ENCODE measurements at regions not wholly inside any gene's neighbourhood (a gene's known extent, or its start where the extent isn't known, plus 50 kb on each side); places are given as distances from the start of the nearest gene placed in this dataset.

DNA sequence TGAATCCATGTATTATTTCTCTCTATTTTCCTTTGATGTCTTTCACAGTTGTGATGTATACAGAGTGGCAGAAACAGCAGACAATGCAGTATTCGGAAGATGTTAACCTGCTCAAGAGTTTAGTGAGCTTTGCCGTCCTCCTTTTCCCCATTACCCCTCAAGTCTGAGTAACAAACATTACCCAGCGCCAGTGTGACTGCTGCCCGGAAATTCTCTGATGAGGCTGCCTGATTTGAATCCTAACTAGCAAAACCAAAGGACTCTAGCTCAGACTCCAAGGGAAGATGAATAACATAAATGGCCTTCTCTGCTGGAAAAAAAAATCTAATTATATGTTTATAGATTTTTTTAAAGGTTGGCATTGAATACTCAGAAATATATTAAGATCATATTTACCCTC, 247.3 kb upstream of the SOX21 start:
- no peak for DNase-seq
- H3K14ac ChIP-seq (ENCODE audit: low read length in 2 of 2) = no peak overlapping the region
- H3K18ac ChIP-seq (ENCODE audit: low read depth in 1 of 2, low read length in 2 of 2) = no peak overlapping the region
- no peak overlapping the region for H2AFZ ChIP-seq (ENCODE audit: low read depth, low read length)
- no peak overlapping the region for H2BK15ac ChIP-seq (ENCODE audit: low read depth, poor library complexity, severe bottlenecking)
- H3K4me3 ChIP-seq (ENCODE audit: insufficient read depth in 1 of 2, low read depth in 1 of 2, low read length in 2 of 2) = no peak overlapping the region
- H3K79me1 ChIP-seq (replicated peaks; ENCODE audit: low read length, poor library complexity, severe bottlenecking) = no peaks in the 10 kb centered on the region
- WGBS = 68% methylated on average over 4 of the region's 4 CpGs
- H3K9ac ChIP-seq (ENCODE audit: low read length) = no peak overlapping the region
- H2BK12ac ChIP-seq (ENCODE audit: low read length in 2 of 2) = no peak overlapping the region
- no peaks in the 10 kb centered on the region for H3K9me3 ChIP-seq (ENCODE audit: control insufficient read depth, low read length)
- H3K4ac ChIP-seq (ENCODE audit: low read depth in 1 of 2, low read length in 2 of 2) = no peak overlapping the region
- H2AK5ac ChIP-seq (ENCODE audit: low read length, severe bottlenecking) = no peak overlapping the region
- peaks cover 18 to 20% of the 10 kb centered on the region in 2 experiments for H3K27me3 ChIP-seq (ENCODE audit: control insufficient read depth in 1 of 2, insufficient read depth in 1 of 2, low read length in 2 of 2)
- H3K27ac ChIP-seq (ENCODE audit: low read length, poor library complexity, severe bottlenecking) = no peak overlapping the region
- H2BK120ac ChIP-seq (ENCODE audit: low read depth, low read length) = no peak overlapping the region
- H3K4me2 ChIP-seq (ENCODE audit: low read length, poor library complexity, severe bottlenecking) = no peak overlapping the region
- H3K4me1 ChIP-seq (ENCODE audit: control insufficient read depth, insufficient read depth, low read depth, low read length) = no peaks in the 10 kb centered on the region
- H4K91ac ChIP-seq (ENCODE audit: low read length) = no peak overlapping the region
- no peak overlapping the region for H4K8ac ChIP-seq (ENCODE audit: low read length)
- H2BK5ac ChIP-seq (ENCODE audit: low read depth, low read length, poor library complexity, severe bottlenecking) = no peak overlapping the region
- H3K36me3 ChIP-seq (ENCODE audit: control insufficient read depth in 1 of 2, insufficient read depth in 2 of 2, low read depth in 1 of 2, low read length in 2 of 2) = no peaks in the 10 kb centered on the region
- H3K23ac ChIP-seq (ENCODE audit: low read length in 2 of 2) = no peak overlapping the region

DNA sequence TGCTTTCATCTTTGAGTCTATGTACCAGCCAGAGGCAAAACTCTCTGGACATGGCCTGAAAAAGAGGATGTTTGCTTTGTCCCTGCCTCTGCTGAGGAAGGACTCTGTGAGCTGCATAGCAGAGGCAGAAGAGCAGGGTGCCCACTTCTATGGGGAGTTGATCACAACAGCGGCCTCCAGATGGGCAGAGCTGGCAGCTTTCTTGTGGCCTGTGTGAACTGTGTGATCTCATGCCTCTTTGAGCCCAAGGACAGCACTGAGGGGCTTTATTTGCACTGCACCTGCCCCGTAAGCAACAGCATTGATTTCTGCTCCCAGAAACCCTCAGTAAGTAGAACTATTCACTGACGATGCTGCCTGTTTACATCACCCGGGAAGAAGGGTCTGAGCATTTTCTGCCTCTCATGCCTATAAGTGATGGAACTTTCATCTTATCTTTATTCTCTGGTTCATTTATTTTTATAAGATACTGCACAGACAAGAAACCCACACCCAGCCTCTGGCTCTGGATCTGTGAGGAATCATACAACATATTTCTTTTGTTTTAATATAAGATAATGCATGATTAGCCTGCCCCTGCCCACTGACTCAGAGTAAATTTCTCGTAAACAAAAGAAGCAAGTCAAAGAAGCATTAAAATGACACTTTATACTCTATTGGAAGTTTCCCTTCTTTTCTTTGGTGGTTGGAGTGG, 244.2 kb upstream of the SOX21 start:
- H2AFZ ChIP-seq (ENCODE audit: low read depth, low read length) = no peak overlapping the region
- H3K4me1 ChIP-seq (ENCODE audit: control insufficient read depth, insufficient read depth, low read depth, low read length) = no peaks in the 10 kb centered on the region
- H3K4me3 ChIP-seq (ENCODE audit: insufficient read depth in 1 of 2, low read depth in 1 of 2, low read length in 2 of 2) = no peak overlapping the region
- H4K91ac ChIP-seq (ENCODE audit: low read length) = no peak overlapping the region
- no peaks in the 10 kb centered on the region for H3K9me3 ChIP-seq (ENCODE audit: control insufficient read depth, low read length)
- H4K8ac ChIP-seq (ENCODE audit: low read length) = no peak overlapping the region
- H2BK15ac ChIP-seq (ENCODE audit: low read depth, poor library complexity, severe bottlenecking) = no peak overlapping the region
- no peak overlapping the region for H2AK5ac ChIP-seq (ENCODE audit: low read length, severe bottlenecking)
- H3K23ac ChIP-seq (ENCODE audit: low read length in 2 of 2) = no peak overlapping the region
- H3K4me2 ChIP-seq (ENCODE audit: low read length, poor library complexity, severe bottlenecking) = no peak overlapping the region
- H3K36me3 ChIP-seq (ENCODE audit: control insufficient read depth in 1 of 2, insufficient read depth in 2 of 2, low read depth in 1 of 2, low read length in 2 of 2) = no peaks in the 10 kb centered on the region
- H3K9ac ChIP-seq (ENCODE audit: low read length) = no peak overlapping the region
- H3K18ac ChIP-seq (ENCODE audit: low read depth in 1 of 2, low read length in 2 of 2) = no peak overlapping the region
- H2BK120ac ChIP-seq (ENCODE audit: low read depth, low read length) = no peak overlapping the region
- H2BK12ac ChIP-seq (ENCODE audit: low read length in 2 of 2) = no peak overlapping the region
- peaks cover 0 to 12% of the 10 kb centered on the region in 2 experiments for H3K27me3 ChIP-seq (ENCODE audit: control insufficient read depth in 1 of 2, insufficient read depth in 1 of 2, low read length in 2 of 2)
- no peak overlapping the region for H3K27ac ChIP-seq (ENCODE audit: low read length, poor library complexity, severe bottlenecking)
- no peak overlapping the region for H3K4ac ChIP-seq (ENCODE audit: low read depth in 1 of 2, low read length in 2 of 2)
- no peak overlapping the region for H3K14ac ChIP-seq (ENCODE audit: low read length in 2 of 2)
- WGBS = 84% methylated on average over 4 of the region's 5 CpGs
- no peak for DNase-seq
- no peaks in the 10 kb centered on the region for H3K79me1 ChIP-seq (replicated peaks; ENCODE audit: low read length, poor library complexity, severe bottlenecking)
- H2BK5ac ChIP-seq (ENCODE audit: low read depth, low read length, poor library complexity, severe bottlenecking) = no peak overlapping the region

DNA sequence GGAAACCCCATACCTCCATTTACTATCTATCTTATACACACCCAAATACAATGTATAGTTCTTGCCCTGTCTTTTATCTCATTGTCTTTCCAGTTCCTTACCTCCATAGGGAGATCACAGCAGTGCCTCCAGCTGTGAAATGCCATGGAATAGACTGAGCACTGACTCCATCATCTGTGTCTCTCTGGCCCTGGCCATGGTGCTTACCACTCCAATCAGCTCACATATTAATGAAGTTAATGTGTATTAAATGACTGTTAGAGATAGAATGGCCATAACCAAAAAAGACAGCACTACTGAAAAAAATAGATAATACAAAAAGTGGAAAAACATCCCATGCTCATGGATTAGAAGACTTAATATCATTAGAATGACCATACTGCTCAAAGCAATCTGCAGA, 240.4 kb upstream of the SOX21 start:
- no peak overlapping the region for H4K91ac ChIP-seq (ENCODE audit: low read length)
- no peak overlapping the region for H2BK5ac ChIP-seq (ENCODE audit: low read depth, low read length, poor library complexity, severe bottlenecking)
- no peak overlapping the region for H3K23ac ChIP-seq (ENCODE audit: low read length in 2 of 2)
- no peaks in the 10 kb centered on the region for H3K4me1 ChIP-seq (ENCODE audit: control insufficient read depth, insufficient read depth, low read depth, low read length)
- H2BK120ac ChIP-seq (ENCODE audit: low read depth, low read length) = no peak overlapping the region
- no peak overlapping the region for H3K4me3 ChIP-seq (ENCODE audit: insufficient read depth in 1 of 2, low read depth in 1 of 2, low read length in 2 of 2)
- H2BK15ac ChIP-seq (ENCODE audit: low read depth, poor library complexity, severe bottlenecking) = no peak overlapping the region
- H3K36me3 ChIP-seq (ENCODE audit: control insufficient read depth in 1 of 2, insufficient read depth in 2 of 2, low read depth in 1 of 2, low read length in 2 of 2) = no peaks in the 10 kb centered on the region
- no peak overlapping the region for H3K27ac ChIP-seq (ENCODE audit: low read length, poor library complexity, severe bottlenecking)
- no peak overlapping the region for H2AFZ ChIP-seq (ENCODE audit: low read depth, low read length)
- no peak overlapping the region for H2AK5ac ChIP-seq (ENCODE audit: low read length, severe bottlenecking)
- no peak overlapping the region for H2BK12ac ChIP-seq (ENCODE audit: low read length in 2 of 2)
- H3K4ac ChIP-seq (ENCODE audit: low read depth in 1 of 2, low read length in 2 of 2) = no peak overlapping the region
- H3K9me3 ChIP-seq (ENCODE audit: control insufficient read depth, low read length) = no peaks in the 10 kb centered on the region
- H3K9ac ChIP-seq (ENCODE audit: low read length) = no peak overlapping the region
- H3K4me2 ChIP-seq (ENCODE audit: low read length, poor library complexity, severe bottlenecking) = no peak overlapping the region
- DNase-seq = no peak
- no peaks in the 10 kb centered on the region for H3K79me1 ChIP-seq (replicated peaks; ENCODE audit: low read length, poor library complexity, severe bottlenecking)
- no peak overlapping the region for H4K8ac ChIP-seq (ENCODE audit: low read length)
- no peak overlapping the region for H3K14ac ChIP-seq (ENCODE audit: low read length in 2 of 2)
- H3K18ac ChIP-seq (ENCODE audit: low read depth in 1 of 2, low read length in 2 of 2) = no peak overlapping the region
- peaks cover 5 to 16% of the 10 kb centered on the region in 2 experiments for H3K27me3 ChIP-seq (ENCODE audit: control insufficient read depth in 1 of 2, insufficient read depth in 1 of 2, low read length in 2 of 2)

DNA sequence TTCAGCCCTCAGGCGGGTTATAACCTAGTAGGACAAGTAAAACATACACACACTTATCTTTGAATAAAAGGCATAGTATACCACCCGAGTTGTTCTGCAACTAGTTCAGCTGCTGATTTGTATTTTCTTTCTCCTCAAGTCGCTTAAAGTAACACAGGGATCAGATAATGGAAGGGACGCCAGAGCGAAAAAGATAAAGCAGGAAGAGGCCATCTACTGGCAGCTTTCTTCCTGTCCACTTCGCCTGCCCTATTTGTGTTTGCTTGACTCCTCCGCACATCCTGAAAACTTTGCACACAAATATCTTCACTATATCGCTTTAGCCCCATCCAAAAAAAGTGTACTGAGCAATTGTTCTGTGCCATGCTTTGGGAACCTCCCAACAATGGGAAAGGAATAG, 238.0 kb upstream of the SOX21 start:
- H2AK5ac ChIP-seq (ENCODE audit: low read length, severe bottlenecking) = no peak overlapping the region
- H3K27me3 ChIP-seq (ENCODE audit: control insufficient read depth in 1 of 2, insufficient read depth in 1 of 2, low read length in 2 of 2) = peaks cover 5 to 12% of the 10 kb centered on the region in 2 experiments
- H2BK15ac ChIP-seq (ENCODE audit: low read depth, poor library complexity, severe bottlenecking) = no peak overlapping the region
- no peak overlapping the region for H3K9ac ChIP-seq (ENCODE audit: low read length)
- no peak overlapping the region for H3K27ac ChIP-seq (ENCODE audit: low read length, poor library complexity, severe bottlenecking)
- no peak overlapping the region for H2BK12ac ChIP-seq (ENCODE audit: low read length in 2 of 2)
- no peak overlapping the region for H3K4ac ChIP-seq (ENCODE audit: low read depth in 1 of 2, low read length in 2 of 2)
- H4K8ac ChIP-seq (ENCODE audit: low read length) = no peak overlapping the region
- H3K36me3 ChIP-seq (ENCODE audit: control insufficient read depth in 1 of 2, insufficient read depth in 2 of 2, low read depth in 1 of 2, low read length in 2 of 2) = no peaks in the 10 kb centered on the region
- no peak overlapping the region for H3K18ac ChIP-seq (ENCODE audit: low read depth in 1 of 2, low read length in 2 of 2)
- no peaks in the 10 kb centered on the region for H3K79me1 ChIP-seq (replicated peaks; ENCODE audit: low read length, poor library complexity, severe bottlenecking)
- H3K23ac ChIP-seq (ENCODE audit: low read length in 2 of 2) = no peak overlapping the region
- H3K4me3 ChIP-seq (ENCODE audit: insufficient read depth in 1 of 2, low read depth in 1 of 2, low read length in 2 of 2) = no peak overlapping the region
- no peak overlapping the region for H3K14ac ChIP-seq (ENCODE audit: low read length in 2 of 2)
- no peaks in the 10 kb centered on the region for H3K4me1 ChIP-seq (ENCODE audit: control insufficient read depth, insufficient read depth, low read depth, low read length)
- H4K91ac ChIP-seq (ENCODE audit: low read length) = no peak overlapping the region
- peak; percentile 28 for DNase-seq
- 53% methylated on average over 8 of the region's 8 CpGs for WGBS
- no peak overlapping the region for H3K4me2 ChIP-seq (ENCODE audit: low read length, poor library complexity, severe bottlenecking)
- no peak overlapping the region for H2BK120ac ChIP-seq (ENCODE audit: low read depth, low read length)
- no peaks in the 10 kb centered on the region for H3K9me3 ChIP-seq (ENCODE audit: control insufficient read depth, low read length)
- no peak overlapping the region for H2AFZ ChIP-seq (ENCODE audit: low read depth, low read length)
- H2BK5ac ChIP-seq (ENCODE audit: low read depth, low read length, poor library complexity, severe bottlenecking) = no peak overlapping the region
